ENCODE measurements at regions not wholly inside any gene's neighbourhood (a gene's known extent, or its start where the extent isn't known, plus 50 kb on each side); places are given as distances from the start of the nearest gene placed in this dataset.
"Not testable (repeated sequence)": the region's sequence is repeated elsewhere in the genome, so short reads cannot be mapped to it uniquely, and the experiment has no call there.

GRCh38 chrX:74251006-74251930 lies 52.7 kb upstream of the ZCCHC13 start:
- DNase-seq (ENCODE audit: low read depth in 1 of 2, low spot score in 1 of 2) = no peak

- DNase-seq (ENCODE audit: low read depth in 1 of 2, low spot score in 1 of 2) = no peak
Observed at GRCh38 chrX:74250574-74250973, 53.4 kb upstream of the ZCCHC13 start.

GRCh38 chrX:74249963-74250362 lies 54.0 kb upstream of the ZCCHC13 start:
- no peak for DNase-seq (ENCODE audit: low read depth in 1 of 2, low spot score in 1 of 2)

- DNase-seq (ENCODE audit: low read depth in 1 of 2, low spot score in 1 of 2) = no peak
Observed at GRCh38 chrX:74248889-74249288, 55.1 kb upstream of the ZCCHC13 start.

GRCh38 chrX:74246524-74246923 lies 57.5 kb upstream of the ZCCHC13 start:
- DNase-seq (ENCODE audit: low read depth in 1 of 2, low spot score in 1 of 2) = no peak

GRCh38 chrX:74242484-74243138 lies 61.4 kb upstream of the ZCCHC13 start:
- DNase-seq (ENCODE audit: low read depth in 1 of 2, low spot score in 1 of 2) = no peak

GRCh38 chrX:74242050-74242449 lies 61.9 kb upstream of the ZCCHC13 start:
- no peak for DNase-seq (ENCODE audit: low read depth in 1 of 2, low spot score in 1 of 2)

- DNase-seq (ENCODE audit: low read depth in 1 of 2, low spot score in 1 of 2) = no peak
Observed at GRCh38 chrX:74238771-74239170, 65.2 kb upstream of the ZCCHC13 start.

GRCh38 chrX:74234818-74235217 lies 69.2 kb upstream of the ZCCHC13 start:
- no peak for DNase-seq (ENCODE audit: low read depth in 1 of 2, low spot score in 1 of 2)

- DNase-seq (ENCODE audit: low read depth in 1 of 2, low spot score in 1 of 2) = no peak
Observed at GRCh38 chrX:74232859-74233258, 71.1 kb upstream of the ZCCHC13 start.

- DNase-seq (ENCODE audit: low read depth in 1 of 2, low spot score in 1 of 2) = no peak
Observed at GRCh38 chrX:74231625-74232024, 72.4 kb upstream of the ZCCHC13 start.

GRCh38 chrX:74230094-74230493 lies 73.9 kb upstream of the ZCCHC13 start:
- DNase-seq (ENCODE audit: low read depth in 1 of 2, low spot score in 1 of 2) = no peak

GRCh38 chrX:74225111-74225510 lies 78.9 kb upstream of the ZCCHC13 start:
- DNase-seq (ENCODE audit: low read depth in 1 of 2, low spot score in 1 of 2) = no peak

GRCh38 chrX:74220277-74220676 lies 83.7 kb upstream of the ZCCHC13 start:
- DNase-seq (ENCODE audit: low read depth in 1 of 2, low spot score in 1 of 2) = no peak

GRCh38 chrX:74218895-74219294 lies 85.1 kb upstream of the ZCCHC13 start:
- DNase-seq (ENCODE audit: low read depth in 1 of 2, low spot score in 1 of 2) = no peak

GRCh38 chrX:74216421-74216820 lies 87.6 kb upstream of the ZCCHC13 start:
- no peak for DNase-seq (ENCODE audit: low read depth in 1 of 2, low spot score in 1 of 2)

GRCh38 chrX:74211911-74212310 lies 92.1 kb upstream of the ZCCHC13 start:
- DNase-seq (ENCODE audit: low read depth in 1 of 2, low spot score in 1 of 2) = no peak

GRCh38 chrX:74207539-74207938 lies 96.4 kb upstream of the ZCCHC13 start:
- DNase-seq (ENCODE audit: low read depth in 1 of 2, low spot score in 1 of 2) = no peak

- DNase-seq (ENCODE audit: low read depth in 1 of 2, low spot score in 1 of 2) = no peak
Observed at GRCh38 chrX:74195605-74196004, 108.4 kb upstream of the ZCCHC13 start.

- no peak for DNase-seq (ENCODE audit: low read depth in 1 of 2, low spot score in 1 of 2)
Observed at GRCh38 chrX:74195120-74195519, 108.9 kb upstream of the ZCCHC13 start.

- DNase-seq (ENCODE audit: low read depth in 1 of 2, low spot score in 1 of 2) = no peak
Observed at GRCh38 chrX:74187211-74187610, 116.8 kb upstream of the ZCCHC13 start.

GRCh38 chrX:74183047-74183446 lies 120.9 kb upstream of the ZCCHC13 start:
- not testable (repeated sequence) for DNase-seq (ENCODE audit: low read depth in 1 of 2, low spot score in 1 of 2)

Data from activated CD4-positive, alpha-beta T cell treated with anti-CD3 and anti-CD28 coated beads, Interleukin-2, amount 50 U/mL, for 24 hours (primary cell).